DMS114 treated with DMSO at 0.1 percent for 48 hours (cell line): ENCODE measurements at regions not wholly inside any gene's neighbourhood (a gene's known extent, or its start where the extent isn't known, plus 50 kb on each side); places are given as distances from the start of the nearest gene placed in this dataset.
"Not testable (repeated sequence)": the region's sequence is repeated elsewhere in the genome, so short reads cannot be mapped to it uniquely, and the experiment has no call there.

Experiments
- DNase-seq: peaks from one replicate; lab custom pipeline; 2025; ENCODE audit not compliant: unreplicated experiment; lab: John Stamatoyannopoulos, UW

DNA sequence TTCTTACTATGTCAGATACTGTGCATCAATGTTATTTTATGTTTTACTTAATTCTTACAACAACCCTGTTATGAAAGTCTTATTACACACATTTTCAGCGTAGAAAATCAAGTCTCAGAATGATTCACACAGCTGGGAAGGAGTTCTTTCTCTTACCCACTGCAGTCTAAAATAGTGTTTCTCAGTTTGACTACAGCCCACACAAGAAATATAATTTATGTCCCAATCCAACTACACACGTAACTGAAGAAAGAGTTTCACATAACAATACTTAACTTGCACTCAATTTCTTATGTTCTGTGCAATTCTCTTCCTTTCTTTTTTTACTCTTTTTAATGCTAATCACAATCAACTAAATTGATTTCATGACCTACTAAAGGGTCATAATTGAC, 252.8 kb upstream of the ADGRL2 start:
- no peak for DNase-seq

DNA sequence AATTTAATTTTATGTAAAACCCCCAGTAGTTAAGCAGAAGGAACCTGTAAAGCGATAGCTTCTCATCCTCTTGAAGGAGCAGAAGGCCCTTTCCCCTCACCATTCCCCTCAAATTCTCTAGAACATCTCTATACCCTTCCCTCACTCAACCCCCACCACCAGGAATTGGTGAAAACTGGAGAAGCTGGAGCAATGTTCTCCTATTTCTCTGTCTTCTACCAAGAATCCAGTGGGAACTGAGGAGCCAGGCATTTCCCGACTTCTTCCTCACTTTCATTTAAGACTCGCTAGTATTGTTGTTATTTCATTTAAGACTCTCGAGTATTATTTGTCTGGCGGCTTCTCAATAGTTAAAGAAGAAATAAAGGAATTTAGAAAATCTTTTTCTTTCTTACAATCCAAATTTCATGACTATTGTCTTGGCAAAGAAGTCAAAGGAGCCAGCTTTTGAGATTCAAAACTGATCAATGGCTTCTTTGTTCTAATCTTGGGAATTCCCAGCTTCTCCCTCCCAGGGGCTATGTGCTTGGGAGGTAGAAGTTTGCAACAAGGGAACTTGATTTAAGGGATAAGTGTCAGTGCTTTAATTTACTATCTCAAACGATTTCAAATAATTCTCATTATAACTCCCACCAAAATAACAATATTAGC, 253.3 kb upstream of the ADGRL2 start:
- DNase-seq, result no peak

DNA sequence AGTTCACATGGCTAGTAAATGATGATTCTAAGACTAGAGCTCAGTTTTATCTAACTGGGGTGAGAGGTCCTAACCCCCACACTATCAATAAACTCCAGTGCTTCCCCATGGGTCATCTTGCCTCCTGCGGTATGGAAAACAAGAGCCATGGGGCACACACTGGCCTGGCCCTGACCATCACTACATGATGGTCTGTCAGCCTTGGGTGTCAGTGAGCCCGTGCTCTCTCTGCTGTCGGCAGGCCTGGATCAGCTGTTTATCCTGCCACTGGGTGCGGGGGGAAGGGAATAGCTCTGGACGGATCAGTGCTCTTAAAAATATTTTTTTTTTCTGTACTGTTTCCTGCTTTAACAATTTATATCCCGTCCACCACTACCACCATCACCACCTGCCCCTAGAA, 255.0 kb upstream of the ADGRL2 start:
- no peak for DNase-seq

DNA sequence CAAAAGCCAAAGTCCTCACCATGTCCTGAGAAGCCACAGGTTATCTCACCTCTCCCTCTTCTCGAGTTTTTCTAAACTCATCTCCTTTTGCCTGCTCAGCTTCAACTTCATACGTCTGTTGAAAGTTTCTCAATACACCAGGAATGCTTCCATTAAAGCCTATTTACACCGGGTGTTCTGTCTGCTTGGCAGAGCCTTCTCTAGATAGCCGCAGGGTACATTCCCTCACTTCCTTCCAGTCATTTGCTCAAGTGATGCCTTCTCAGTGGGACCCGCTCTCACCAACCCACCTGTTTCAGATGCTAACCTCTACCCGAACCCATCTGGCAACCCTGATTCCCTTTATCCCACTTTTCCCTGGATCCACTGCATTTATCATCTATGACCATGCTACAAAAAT, 257.0 kb upstream of the ADGRL2 start:
- no peak for DNase-seq

DNA sequence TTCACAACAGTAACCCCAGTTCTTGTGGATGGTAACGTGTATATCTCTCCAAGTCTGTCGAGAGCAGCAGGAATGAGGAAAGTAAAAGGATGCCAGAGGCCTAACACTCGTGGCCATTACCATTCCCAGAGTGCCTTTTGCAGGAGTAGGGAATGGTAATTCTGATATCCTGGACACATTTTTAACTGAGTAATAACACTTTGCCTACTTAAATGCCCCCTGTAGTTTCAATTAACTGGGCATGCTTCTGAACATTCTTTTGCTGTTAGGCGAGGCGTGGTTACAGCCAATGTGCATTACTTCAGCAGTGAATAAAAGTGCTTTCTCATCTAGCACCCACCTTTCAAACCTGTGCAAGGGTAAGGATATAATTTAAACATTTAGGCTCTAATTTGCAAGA, 258.5 kb upstream of the ADGRL2 start:
- DNase-seq, result no peak

DNA sequence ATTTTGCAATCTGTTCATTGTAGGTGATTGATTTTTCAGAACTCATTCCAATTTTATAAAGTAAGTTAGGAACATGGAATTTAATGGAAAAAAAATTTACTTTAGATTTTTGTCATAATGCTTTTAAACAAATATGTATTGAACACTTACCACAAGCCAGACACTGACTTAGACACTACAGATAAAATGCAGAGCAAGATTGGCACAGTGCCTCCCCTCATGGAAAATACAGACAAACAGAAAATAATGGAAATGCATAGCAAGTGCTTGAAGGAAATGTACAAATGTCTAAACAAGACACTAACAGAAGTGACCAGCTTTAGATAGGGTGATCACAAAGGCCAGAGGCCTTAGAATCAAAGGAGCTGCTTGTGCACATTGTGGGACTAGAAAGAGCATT, 260.5 kb upstream of the ADGRL2 start:
- no peak for DNase-seq

DNA sequence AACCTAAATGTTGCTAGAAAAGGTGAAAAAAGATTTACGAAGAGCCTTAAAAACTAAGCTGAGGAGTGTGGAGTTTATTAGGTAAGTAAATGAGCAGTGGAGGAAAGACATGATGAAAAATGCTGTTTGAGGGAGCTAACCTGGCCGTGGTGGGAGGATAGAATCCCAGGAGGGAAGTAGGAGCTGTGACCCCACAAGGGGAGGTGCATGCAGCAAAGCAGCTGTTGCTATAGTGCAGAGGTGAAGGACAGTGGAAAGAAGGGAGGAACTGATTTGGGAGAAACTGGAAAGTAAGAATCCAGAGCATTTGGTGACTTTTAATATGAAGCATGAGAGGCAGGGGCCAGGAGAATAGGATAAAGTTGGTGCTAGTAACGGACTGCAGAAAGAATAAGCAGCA, 271.7 kb upstream of the ADGRL2 start:
- DNase-seq, result no peak

DNA sequence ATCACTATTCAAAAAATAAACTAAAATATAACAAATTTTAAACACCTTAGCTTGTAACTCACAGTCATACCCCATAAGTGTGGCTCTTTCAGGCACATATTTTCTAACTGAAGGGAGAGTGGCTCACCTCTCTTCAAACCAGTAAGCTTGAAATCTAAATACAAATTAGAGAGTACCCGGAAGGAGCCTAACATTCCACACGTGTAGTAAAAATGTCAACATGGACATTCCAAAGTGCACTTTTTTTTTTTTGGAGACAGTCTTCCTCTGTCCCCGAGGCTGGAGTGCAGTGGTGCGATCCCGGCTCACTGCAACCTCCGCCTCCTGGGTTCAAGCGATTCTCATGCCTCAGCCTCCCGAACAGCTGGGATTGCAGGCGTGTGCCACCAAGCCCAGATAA, 275.6 kb upstream of the ADGRL2 start:
- no peak for DNase-seq

DNA sequence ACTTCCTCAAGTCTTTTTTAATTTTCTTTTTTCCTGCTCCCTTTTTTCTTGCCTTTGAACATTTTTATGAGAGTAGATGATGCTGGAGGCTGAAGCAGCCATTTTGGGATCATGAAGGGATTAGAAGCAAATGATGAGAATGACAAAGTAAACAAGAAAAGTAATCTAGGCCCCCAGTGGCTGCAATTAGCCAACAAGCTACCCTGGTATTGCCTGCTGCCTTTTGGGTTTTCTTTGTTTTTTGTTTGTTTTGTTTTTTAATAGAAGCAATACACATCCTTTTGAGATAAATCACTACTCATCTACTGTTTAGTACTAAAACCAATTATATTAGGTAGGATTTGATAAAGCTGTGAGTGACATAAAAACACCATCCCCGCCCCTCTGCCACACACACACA, 280.7 kb upstream of the ADGRL2 start:
- DNase-seq, result no peak

DNA sequence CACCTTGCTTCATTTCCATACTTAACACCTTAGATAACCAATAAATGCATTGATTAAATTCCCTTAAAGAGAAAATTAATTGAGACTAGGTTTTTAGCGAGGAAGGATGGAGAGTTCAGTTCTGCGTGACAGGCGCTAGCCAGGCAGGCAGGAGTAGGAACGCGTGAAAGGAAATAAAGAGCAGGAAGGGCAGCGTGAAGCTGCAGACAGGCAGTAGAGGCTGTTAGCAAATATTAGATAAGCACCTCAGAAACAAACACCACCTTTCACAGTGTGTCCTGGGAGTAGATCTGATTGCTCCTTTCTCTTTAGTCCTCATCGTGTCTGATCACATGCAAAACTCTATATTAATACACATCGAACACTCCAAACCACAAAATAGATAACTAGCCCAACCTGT, 282.7 kb upstream of the ADGRL2 start:
- DNase-seq, result no peak

DNA sequence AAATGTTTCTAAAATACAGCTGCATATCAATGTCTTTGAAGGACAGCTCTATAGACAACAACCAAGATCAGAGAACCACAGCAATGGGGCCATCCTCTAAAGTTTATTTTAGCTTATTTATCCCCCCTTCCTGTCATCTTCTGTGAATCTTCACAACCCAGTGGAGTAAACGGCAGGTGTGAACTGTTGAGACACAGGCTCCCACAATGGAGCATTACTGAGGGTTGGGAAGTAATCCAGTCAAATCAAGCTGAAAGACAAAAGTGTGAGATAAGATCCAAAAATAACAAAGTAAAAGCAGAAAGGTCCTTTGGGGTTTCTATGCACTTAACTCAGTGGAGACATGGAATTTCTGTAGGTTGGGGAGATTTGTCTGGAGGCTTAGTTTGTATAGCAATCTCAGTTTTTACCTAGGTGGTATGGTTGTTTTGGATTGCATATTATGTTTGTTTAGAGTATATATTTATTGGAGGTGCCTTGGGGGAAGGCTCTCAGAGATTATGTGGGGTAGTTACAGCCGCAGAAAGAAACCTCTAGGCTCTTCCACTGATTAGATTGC, 286.9 kb upstream of the ADGRL2 start:
- DNase-seq, result peak; percentile 59

DNA sequence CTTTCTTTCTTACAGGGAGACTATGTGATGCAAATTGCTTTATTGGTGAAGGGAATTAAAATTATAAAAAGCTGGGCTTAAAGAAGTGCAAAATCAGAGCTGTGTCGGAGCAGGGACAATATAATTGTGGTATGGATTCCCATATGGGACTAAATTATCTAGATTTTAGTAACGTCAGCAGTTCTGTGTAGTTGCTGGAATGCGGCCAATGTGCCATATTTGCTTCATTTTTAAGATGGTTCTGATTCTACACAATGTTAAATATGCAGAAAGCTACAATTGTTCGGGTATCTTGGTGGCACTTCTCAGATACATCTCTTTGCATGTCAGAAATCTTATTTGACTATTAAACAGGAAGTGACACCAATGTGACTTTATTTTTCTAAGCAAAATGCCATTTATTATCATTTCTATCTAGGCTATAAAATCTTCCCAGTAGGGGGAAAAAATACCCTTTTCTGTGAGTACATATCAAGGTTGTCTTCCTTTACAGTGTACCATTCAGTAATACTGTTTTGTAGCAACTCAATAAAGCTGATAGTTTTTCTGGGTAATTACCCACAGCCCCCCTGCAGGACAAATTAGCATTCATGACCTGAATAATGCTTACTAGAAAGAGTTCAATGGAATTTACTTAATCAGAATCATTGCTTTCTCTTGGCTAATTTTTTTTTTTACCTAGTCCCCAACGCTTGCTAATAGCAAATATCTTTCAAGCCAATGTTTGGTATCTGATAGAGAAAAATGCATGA, 288.3 kb upstream of the ADGRL2 start:
- no peak for DNase-seq

DNA sequence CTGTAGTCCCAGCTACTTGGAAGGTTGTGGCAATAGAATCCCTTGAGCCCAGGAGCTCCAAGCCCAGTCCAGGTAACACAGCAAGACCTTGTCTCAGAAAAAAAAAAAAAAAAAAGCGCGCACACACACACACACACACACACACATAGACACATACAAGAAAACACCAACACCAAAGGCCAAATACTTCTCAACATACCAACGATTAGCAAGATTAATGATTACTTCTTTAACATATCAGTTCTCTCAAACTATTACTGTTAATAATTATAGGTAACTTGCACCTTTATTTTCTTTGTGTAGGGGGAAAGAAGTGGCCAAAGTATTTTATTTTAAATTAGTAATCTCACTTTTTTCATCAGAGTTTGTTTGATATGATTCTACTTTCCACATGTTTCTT, 289.5 kb upstream of the ADGRL2 start:
- no peak for DNase-seq

DNA sequence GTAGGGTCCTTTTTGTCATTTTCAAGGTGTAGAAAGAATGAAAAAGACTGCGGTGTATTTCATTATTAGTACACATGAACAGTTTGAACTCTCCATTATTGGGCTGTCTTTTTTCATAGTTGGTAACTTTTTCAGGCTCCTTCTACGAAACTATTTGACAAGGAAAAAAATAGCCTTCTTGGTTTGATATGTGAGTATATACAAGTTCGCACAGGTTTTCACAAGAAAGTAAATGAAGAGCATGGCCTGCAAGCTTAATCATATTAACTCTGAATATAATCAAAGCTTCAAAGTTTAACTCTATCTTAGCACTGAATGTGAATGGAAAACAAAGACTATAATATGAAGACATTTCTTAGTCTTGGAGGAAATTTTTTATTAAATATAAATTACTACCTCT, 290.0 kb upstream of the ADGRL2 start:
- DNase-seq, result no peak

DNA sequence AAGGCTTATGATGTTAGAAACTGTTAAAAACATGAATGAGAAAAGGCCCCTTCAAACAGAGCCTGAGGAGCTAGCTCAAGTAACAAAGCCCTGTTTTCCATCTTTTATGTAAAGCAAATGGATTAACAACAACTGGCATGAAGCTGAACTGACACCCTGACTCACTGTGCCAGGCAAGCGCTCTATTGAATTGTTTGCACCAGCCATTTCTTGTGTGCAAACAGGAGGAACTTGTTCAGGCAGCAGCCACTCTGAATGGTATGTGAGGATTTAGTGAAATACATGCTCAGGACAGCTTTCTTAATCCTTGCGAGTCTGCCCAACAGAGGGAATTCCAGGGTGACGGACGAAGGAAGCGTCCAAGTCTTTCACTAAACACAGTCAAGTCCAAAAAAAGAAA, 291.1 kb upstream of the ADGRL2 start:
- no peak for DNase-seq

DNA sequence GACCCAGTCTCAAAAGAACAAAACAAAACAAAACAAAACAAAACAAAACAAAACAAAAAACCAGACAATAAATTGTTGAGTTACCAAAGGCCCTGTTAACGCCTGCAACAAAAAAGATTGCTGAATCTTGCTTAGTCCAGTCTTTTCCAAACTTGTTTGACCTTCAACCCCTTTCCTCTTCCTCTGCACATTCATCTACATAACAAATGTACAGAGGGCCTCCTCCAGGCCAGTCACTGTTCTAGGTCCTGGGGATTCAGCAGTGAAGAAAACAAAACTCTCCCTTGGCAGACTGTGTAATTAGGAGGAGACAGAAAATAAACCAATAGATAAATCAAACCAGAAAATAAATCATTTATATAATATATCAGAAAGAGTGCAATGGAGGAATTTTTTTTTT, 294.0 kb upstream of the ADGRL2 start:
- no peak for DNase-seq

DNA sequence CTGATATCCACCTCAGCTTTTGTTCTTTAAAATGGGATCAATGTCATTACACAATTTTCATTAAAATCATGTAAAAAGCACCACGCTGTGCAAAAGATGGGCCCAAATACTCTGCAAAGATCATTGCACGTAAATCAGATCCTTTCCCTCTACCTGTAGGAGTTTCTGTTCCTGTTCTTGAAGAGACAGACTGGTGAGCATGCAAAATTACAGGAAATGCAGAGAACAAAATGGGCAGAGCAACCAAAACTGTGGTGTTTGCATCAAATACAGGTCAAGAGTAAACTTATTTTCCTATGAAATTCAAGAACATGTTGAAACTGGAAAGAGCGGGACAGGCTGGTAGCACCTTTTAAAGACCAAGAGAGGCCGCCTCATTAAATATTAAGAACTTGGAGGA, 294.9 kb upstream of the ADGRL2 start:
- no peak for DNase-seq

DNA sequence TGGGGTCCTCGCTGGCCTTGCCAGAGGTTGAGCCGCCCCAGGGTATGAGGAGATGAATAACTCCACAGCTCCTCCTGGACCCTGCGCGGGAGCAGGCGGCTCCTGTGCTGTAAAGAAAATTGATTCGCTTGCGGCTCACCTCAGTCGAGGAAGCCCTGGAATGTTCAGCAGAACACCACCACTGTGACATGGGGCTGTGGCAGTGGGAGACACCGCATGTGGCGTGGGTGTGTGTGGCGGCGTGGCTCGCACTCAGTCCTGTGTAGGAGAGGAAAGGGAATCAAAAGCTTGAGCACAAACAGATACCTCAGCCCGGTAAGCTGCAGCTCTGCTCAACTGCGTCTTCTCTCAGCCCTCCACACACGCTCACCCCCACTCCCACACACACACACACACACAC, 295.9 kb upstream of the ADGRL2 start:
- DNase-seq, result not testable (repeated sequence)

DNA sequence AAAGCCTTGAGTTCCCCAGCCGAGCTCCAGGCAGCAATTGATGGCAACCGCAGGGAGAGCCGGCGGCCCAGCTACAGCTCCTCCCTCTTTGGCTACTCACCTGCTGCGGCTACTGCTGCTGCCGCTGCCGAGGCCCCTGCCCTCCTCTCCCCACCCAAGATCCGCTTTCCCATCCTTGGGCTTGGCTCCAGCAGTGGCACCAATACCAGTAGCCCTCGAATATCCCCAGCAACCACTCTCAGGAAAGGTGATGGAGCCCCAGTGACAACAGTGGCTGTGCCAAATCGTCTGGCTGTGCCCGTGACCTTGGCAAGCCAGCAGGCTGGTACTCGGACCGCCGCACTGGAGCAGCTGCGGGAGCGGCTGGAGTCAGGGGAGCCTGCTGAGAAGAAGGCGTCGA, 298.0 kb upstream of the ADGRL2 start:
- not testable (repeated sequence) for DNase-seq

DNA sequence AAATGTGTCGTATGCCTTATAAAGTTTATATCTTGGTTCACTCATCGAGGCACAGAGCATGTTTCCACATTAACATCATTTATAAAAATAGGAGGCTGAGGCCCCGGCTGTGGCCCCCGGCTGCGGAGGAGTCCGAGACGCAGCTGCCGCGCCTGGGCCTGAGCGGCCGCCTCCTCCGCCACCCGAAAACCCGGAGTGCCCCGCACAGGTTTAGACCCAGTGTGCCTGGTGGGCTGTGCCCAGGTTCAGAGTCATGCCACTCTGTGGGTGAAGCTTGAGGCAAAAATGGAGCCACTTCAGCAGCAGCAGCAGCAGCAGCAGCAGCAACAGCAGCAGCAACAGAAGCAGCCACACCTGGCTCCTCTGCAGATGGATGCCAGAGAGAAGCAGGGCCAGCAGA, 299.2 kb upstream of the ADGRL2 start:
- DNase-seq, result not testable (repeated sequence)

DNA sequence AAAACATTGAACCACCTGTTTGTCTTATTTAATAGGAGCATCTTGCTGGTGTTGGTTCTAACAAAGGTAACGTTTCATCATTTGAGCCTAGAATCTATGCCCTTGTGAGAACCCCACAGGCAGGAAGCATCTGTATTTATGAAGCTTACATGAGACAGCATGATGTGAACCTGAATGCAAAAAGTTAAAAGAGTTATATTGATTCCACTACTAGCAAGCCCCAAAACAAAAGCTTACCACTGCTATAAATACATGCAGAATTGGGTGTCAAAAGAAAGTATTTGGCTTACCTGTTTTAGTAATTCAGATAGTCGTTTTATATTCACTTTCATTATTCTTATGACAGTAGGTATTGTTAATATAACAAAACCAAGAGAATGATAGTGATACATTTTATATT, 301.2 kb upstream of the ADGRL2 start:
- no peak for DNase-seq
